OCI-LY7 (cell line): ENCODE measurements at regions not wholly inside any gene's neighbourhood (a gene's known extent, or its start where the extent isn't known, plus 50 kb on each side); places are given as distances from the start of the nearest gene placed in this dataset.

Source experiments
- BruUV-seq: library from RNA; stranded (reverse); fragments of 400-500 nt; replicated peaks from 2 replicates; lab custom pipeline; 2021; lab: Mats Ljungman, UMichigan
- CTCF ChIA-PET: fragments of 300-600 bp; sonication (Branson Sonifier 250); formaldehyde crosslinking; loops from one replicate; lab custom pipeline; 2022; ENCODE audit warnings: antibody characterized with exemption; ENCODE audit not compliant: unreplicated experiment; lab: Charles Lee
- POLR2A ChIA-PET: fragments of 300-600 bp; sonication (Branson Sonifier 250); formaldehyde crosslinking; loops from one replicate; lab custom pipeline; 2022; ENCODE audit warnings: antibody characterized with exemption; lab: Charles Lee
- DNase-seq: peaks from one replicate; pipeline ENCODE4 v3.0.0-alpha.2; 2015; ENCODE audit warnings: low spot score
- H2AFZ ChIP-seq: fragments of 200-600 bp; sonication (generic), shearing (Covaris generic); 2 replicates; pipeline ENCODE4 v1.6.1; 2014; ENCODE audit warnings: mild to moderate bottlenecking, antibody characterized with exemption, low read length, moderate library complexity
- H3K27ac ChIP-seq: fragments of 200-600 bp; sonication (generic); 2 replicates; pipeline ENCODE4 v1.5.1; 2014; ENCODE audit warnings: mixed run types, low read depth, mild to moderate bottlenecking, moderate library complexity, low read length, inconsistent platforms; ENCODE audit not compliant: poor library complexity, severe bottlenecking
- H3K36me3 ChIP-seq: fragments of 200-600 bp; sonication (generic); 2 replicates; pipeline ENCODE4 v1.6.1; 2014; ENCODE audit warnings: mild to moderate bottlenecking, antibody characterized with exemption, low read length, moderate library complexity, mixed read lengths; ENCODE audit not compliant: insufficient read depth
- H3K4me1 ChIP-seq: fragments of 200-600 bp; sonication (generic); 2 replicates; pipeline ENCODE4 v1.5.1; 2014; ENCODE audit warnings: mild to moderate bottlenecking, low read length; ENCODE audit not compliant: insufficient read depth, poor library complexity, severe bottlenecking
- H3K4me2 ChIP-seq: fragments of 200-600 bp; sonication (generic); 2 replicates; pipeline ENCODE4 v1.6.1; 2014; ENCODE audit warnings: mild to moderate bottlenecking, low read length
- H3K4me3 ChIP-seq: fragments of 200-600 bp; sonication (generic); 2 replicates; pipeline ENCODE4 v1.5.1; 2014; ENCODE audit warnings: mild to moderate bottlenecking, low read depth, low read length; ENCODE audit not compliant: poor library complexity, severe bottlenecking
- H3K79me2 ChIP-seq: fragments of 200-600 bp; sonication (generic); 2 replicates; pipeline ENCODE4 v1.6.1; 2016; ENCODE audit warnings: low read depth, mild to moderate bottlenecking, low read length, moderate library complexity, mixed read lengths; ENCODE audit not compliant: insufficient read depth
- H3K9me2 ChIP-seq: fragments of 200-600 bp; sonication (generic); 2 replicates; pipeline ENCODE4 v1.6.1; 2016; ENCODE audit warnings: mild to moderate bottlenecking, low read length, mixed read lengths; ENCODE audit not compliant: insufficient read depth
- H3K9me3 ChIP-seq: fragments of 200-600 bp; sonication (generic); 2 replicates; pipeline ENCODE4 v1.6.1; 2014; ENCODE audit warnings: mild to moderate bottlenecking, mixed run types, low read length, mixed read lengths
- H4K20me1 ChIP-seq: fragments of 200-600 bp; sonication (generic); 2 replicates; pipeline ENCODE4 v1.6.1; 2014; ENCODE audit warnings: mild to moderate bottlenecking, antibody characterized with exemption, low read length, moderate library complexity, mixed read lengths; ENCODE audit not compliant: insufficient read depth
- CTCF ChIP-seq: fragments of 200-600 bp; sonication (generic); conservative IDR thresholded peaks from 2 replicates; pipeline ENCODE4 v1.5.1; 2014; ENCODE audit warnings: mild to moderate bottlenecking, antibody characterized with exemption, low read length, moderate library complexity, mixed read lengths
- EZH2phosphoT487 ChIP-seq: fragments of 200-600 bp; sonication (generic); IDR thresholded peaks from 2 replicates; pipeline ENCODE4 v1.6.1; 2018; ENCODE audit warnings: low read depth, borderline replicate concordance, mild to moderate bottlenecking, mixed run types, antibody characterized with exemption, low read length, moderate library complexity, mixed read lengths
- intact Hi-C: fragments of 100-400 bp; cut with micrococcal nuclease; formaldehyde crosslinking; loops from one replicate; pipeline ENCODE4 v1.10.0; 2022; ENCODE audit not compliant: unreplicated experiment

- H3K4me3 ChIP-seq: no peak overlapping the region
- H3K4me1 ChIP-seq: no peaks in the 10 kb centered on the region
- ChIA-PET CTCF (interaction anchor here (0.9 kb wide), 1 partner anchor 87 kb away, joined by 3 read pairs; no protein-coding TSS in a partner anchor), POLR2A (interaction anchor here (0.6 kb wide), 2 partner anchors 59 to 1350 kb away, joined by 3 to 5 read pairs; no protein-coding TSS in a partner anchor)
- no peaks in the 10 kb centered on the region for H3K9me3 ChIP-seq
- BruUV-seq: no TSS peak
- no peak for DNase-seq
- H3K79me2 ChIP-seq: no peaks in the 10 kb centered on the region
- no peak overlapping the region for H3K27ac ChIP-seq
- no peak overlapping the region for H3K4me2 ChIP-seq
- H3K36me3 ChIP-seq: no peaks in the 10 kb centered on the region
- no peaks in the 10 kb centered on the region for H3K9me2 ChIP-seq
- no peak overlapping the region for H2AFZ ChIP-seq
- H4K20me1 ChIP-seq: no peaks in the 10 kb centered on the region
- intact Hi-C loops: no loop called here
- TF ChIP-seq EZH2phosphoT487 (no peak), CTCF (no peak)
These were observed 167.5 kb downstream of the GPX5 start for GRCh38 chr6:28693033-28693750.

GRCh38 chr6:28693751-28694443 lies 168.2 kb downstream of the GPX5 start:
- Histone ChIP-seq H2AFZ (no peak overlapping the region), H3K9me3 (no peaks in the 10 kb centered on the region), H3K27ac (no peak overlapping the region), H4K20me1 (no peaks in the 10 kb centered on the region), H3K4me1 (no peaks in the 10 kb centered on the region), H3K79me2 (no peaks in the 10 kb centered on the region), H3K4me3 (no peak overlapping the region), H3K4me2 (no peak overlapping the region), H3K36me3 (no peaks in the 10 kb centered on the region), H3K9me2 (no peaks in the 10 kb centered on the region)
- intact Hi-C loops: no loop called here
- TF ChIP-seq EZH2phosphoT487 (no peak), CTCF (no peak)
- no TSS peak for BruUV-seq
- ChIA-PET CTCF (interaction anchor here (0.9 kb wide), 1 partner anchor 87 kb away, joined by 3 read pairs; no protein-coding TSS in a partner anchor), POLR2A (interaction anchor here (0.6 to 0.9 kb wide), 3 partner anchors 91 to 473 kb away, joined by 3 read pairs; no protein-coding TSS in a partner anchor)
- DNase-seq: no peak

- intact Hi-C loops: no loop called here
- POLR2A ChIA-PET: no interaction called here
These were observed 170.0 kb downstream of the GPX5 start for GRCh38 chr6:28695715-28696114.

More at GRCh38 chr6:28695715-28696114, 170.0 kb downstream of the GPX5 start:
- no TSS peak for BruUV-seq
- TF ChIP-seq EZH2phosphoT487 (no peak), CTCF (no peak)
- no peak overlapping the region for H3K4me3 ChIP-seq
- no peaks in the 10 kb centered on the region for H3K36me3 ChIP-seq
- H2AFZ ChIP-seq: no peak overlapping the region
- no peaks in the 10 kb centered on the region for H3K9me3 ChIP-seq
- H3K4me2 ChIP-seq: no peak overlapping the region
- CTCF ChIA-PET: no interaction called here
- H3K4me1 ChIP-seq: no peaks in the 10 kb centered on the region
- no peaks in the 10 kb centered on the region for H3K79me2 ChIP-seq
- H3K27ac ChIP-seq: no peak overlapping the region
- H3K9me2 ChIP-seq: no peaks in the 10 kb centered on the region
- H4K20me1 ChIP-seq: no peaks in the 10 kb centered on the region
- no peak for DNase-seq
